H1 (cell line): ENCODE measurements at regions not wholly inside any gene's neighbourhood (a gene's known extent, or its start where the extent isn't known, plus 50 kb on each side); places are given as distances from the start of the nearest gene placed in this dataset.

ENCODE experiments used
- BRCA1 ChIP-seq: IDR thresholded peaks from 2 replicates; pipeline ENCODE4 v1.6.1; 2012; ENCODE audit warnings: low read depth, low read length, improper control_type of control experiment
- JUN ChIP-seq: IDR thresholded peaks from 2 replicates; pipeline ENCODE4 v1.6.1; 2011; ENCODE audit warnings: low read depth, mild to moderate bottlenecking, improper control_type of control experiment, low read length
- NRF1 ChIP-seq: IDR thresholded peaks from 2 replicates; pipeline ENCODE4 v1.6.1; 2011; ENCODE audit warnings: mild to moderate bottlenecking, low read depth, low read length, improper control_type of control experiment
- POLR2A ChIP-seq, 2 experiments: IDR thresholded peaks; 1 replicate in 1 of 2; 2 replicates in 1 of 2; pipeline ENCODE4 v1.6.1; 2011; ENCODE audit warnings: low read depth in 2 of 2, low read length in 2 of 2, mild to moderate bottlenecking in 2 of 2; ENCODE audit errors: control extremely low read depth in 1 of 2
- POLR2AphosphoS5 ChIP-seq: IDR thresholded peaks from 2 replicates; pipeline ENCODE4 v1.6.1; 2011; ENCODE audit warnings: low read depth, low read length
- POU5F1 ChIP-seq: IDR thresholded peaks from 2 replicates; pipeline ENCODE4 v1.6.1; 2011; ENCODE audit warnings: low read depth, mild to moderate bottlenecking, low read length, moderate library complexity
- RNF2 ChIP-seq: fragments of 200-900, 300-1000 bp; sonication (generic); IDR thresholded peaks from 2 replicates; pipeline ENCODE4 v1.7.1; 2016; ENCODE audit warnings: borderline replicate concordance, low read depth, mild to moderate bottlenecking, antibody characterized with exemption, low read length; ENCODE audit not compliant: poor library complexity, severe bottlenecking; ENCODE audit errors: missing control alignments
- SRF ChIP-seq: IDR thresholded peaks from 2 replicates; pipeline ENCODE4 v1.6.1; 2011; ENCODE audit warnings: mild to moderate bottlenecking, low read depth, low read length, moderate library complexity
- TAF1 ChIP-seq: IDR thresholded peaks from 2 replicates; pipeline ENCODE4 v1.6.1; 2011; ENCODE audit warnings: mild to moderate bottlenecking, low read depth, low read length
- TAF7 ChIP-seq: optimal IDR thresholded peaks from 2 replicates; pipeline ENCODE3; 2011; ENCODE audit warnings: low read depth, mild to moderate bottlenecking, inconsistent platforms, low read length, moderate library complexity, borderline replicate concordance
- TF ChIP-seq, protein P1 (sequence below), 3 experiments: IDR thresholded peaks; 1 replicate in 2 of 3; 2 replicates in 1 of 3; pipeline versions ENCODE4 v1.5.1 to v1.6.1; 2011; ENCODE audit warnings: low read length in 3 of 3, mild to moderate bottlenecking in 3 of 3, inconsistent platforms in 2 of 3, low read depth in 1 of 3, moderate library complexity in 1 of 3; ENCODE audit not compliant: insufficient read depth in 1 of 3; ENCODE audit errors: control extremely low read depth in 1 of 3

- TF ChIP-seq POLR2AphosphoS5 (no peak), RNF2 (no peak), POLR2A (IDR thresholded peaks at IDR 0.05; ENCODE audit: control extremely low read depth in 1 of 2, low read depth in 2 of 2, low read length in 2 of 2) (no peak), BRCA1 (no peak), NRF1 (no peak), SRF (no peak), TAF1 (no peak), JUN (no peak), TAF7 (no peak), POU5F1 (no peak)
- TF ChIP-seq, protein P1, sequence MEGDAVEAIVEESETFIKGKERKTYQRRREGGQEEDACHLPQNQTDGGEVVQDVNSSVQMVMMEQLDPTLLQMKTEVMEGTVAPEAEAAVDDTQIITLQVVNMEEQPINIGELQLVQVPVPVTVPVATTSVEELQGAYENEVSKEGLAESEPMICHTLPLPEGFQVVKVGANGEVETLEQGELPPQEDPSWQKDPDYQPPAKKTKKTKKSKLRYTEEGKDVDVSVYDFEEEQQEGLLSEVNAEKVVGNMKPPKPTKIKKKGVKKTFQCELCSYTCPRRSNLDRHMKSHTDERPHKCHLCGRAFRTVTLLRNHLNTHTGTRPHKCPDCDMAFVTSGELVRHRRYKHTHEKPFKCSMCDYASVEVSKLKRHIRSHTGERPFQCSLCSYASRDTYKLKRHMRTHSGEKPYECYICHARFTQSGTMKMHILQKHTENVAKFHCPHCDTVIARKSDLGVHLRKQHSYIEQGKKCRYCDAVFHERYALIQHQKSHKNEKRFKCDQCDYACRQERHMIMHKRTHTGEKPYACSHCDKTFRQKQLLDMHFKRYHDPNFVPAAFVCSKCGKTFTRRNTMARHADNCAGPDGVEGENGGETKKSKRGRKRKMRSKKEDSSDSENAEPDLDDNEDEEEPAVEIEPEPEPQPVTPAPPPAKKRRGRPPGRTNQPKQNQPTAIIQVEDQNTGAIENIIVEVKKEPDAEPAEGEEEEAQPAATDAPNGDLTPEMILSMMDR (IDR thresholded peaks at IDR 0.05; ENCODE audit: control extremely low read depth in 1 of 3, insufficient read depth in 1 of 3, low read depth in 1 of 3, low read length in 3 of 3): no peak
Measured at GRCh38 chr1:229210844-229211243, 60.1 kb upstream of the RAB4A start.
